ENCODE measurements at regions not wholly inside any gene's neighbourhood (a gene's known extent, or its start where the extent isn't known, plus 50 kb on each side); places are given as distances from the start of the nearest gene placed in this dataset.

DNA sequence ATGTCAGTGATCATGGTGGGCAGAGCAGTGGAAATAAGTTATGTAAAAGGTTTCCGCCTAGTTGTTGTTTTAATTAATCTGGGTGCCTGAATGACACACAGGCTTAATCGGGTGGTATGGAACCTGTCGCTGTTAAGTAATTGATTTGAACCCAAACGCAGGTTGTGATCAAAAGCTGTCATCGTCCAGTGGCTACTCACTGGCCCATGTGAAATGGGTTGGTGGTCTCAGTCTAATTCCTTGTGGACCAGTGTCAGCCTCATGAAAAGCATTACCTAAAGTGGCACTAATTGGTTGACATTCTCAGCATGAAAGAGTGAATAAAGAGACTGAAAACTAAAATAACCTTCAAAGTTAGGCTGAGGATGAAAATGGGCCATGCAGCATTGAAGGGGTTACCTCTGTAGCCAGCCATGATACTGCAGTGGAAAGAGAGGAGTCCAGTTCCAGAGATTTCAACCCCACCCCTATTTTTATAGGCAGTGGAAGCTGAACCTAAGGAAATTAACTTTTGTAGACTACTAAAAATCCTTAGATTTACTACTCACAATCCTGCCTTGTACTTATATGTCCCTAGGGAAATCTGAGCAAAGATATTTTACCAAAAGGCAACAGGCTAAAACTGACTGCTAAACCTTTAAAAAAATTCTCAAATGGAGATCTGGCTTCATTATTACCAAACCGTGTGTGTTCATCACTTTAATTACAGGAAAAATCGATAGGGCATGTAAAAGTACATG is 251.7 kb upstream of the TENM3 start:
- H3K27ac ChIP-seq (ENCODE audit: low read depth, low read length), result no peak overlapping the region
- H3K4me1 ChIP-seq (ENCODE audit: control insufficient read depth, insufficient read depth, low read length), result no peaks in the 10 kb centered on the region
- H3K27me3 ChIP-seq (ENCODE audit: control insufficient read depth, insufficient read depth, low read length), result no peaks in the 10 kb centered on the region
- no peak overlapping the region for H3K4me3 ChIP-seq (ENCODE audit: low read depth, low read length)
- no peaks in the 10 kb centered on the region for H3K9me3 ChIP-seq (ENCODE audit: control insufficient read depth, insufficient read depth, low read length)
- H3K9ac ChIP-seq (ENCODE audit: low read depth, low read length), result no peak overlapping the region
- no peaks in the 10 kb centered on the region for H3K36me3 ChIP-seq (ENCODE audit: control insufficient read depth, insufficient read depth, low read length)

DNA sequence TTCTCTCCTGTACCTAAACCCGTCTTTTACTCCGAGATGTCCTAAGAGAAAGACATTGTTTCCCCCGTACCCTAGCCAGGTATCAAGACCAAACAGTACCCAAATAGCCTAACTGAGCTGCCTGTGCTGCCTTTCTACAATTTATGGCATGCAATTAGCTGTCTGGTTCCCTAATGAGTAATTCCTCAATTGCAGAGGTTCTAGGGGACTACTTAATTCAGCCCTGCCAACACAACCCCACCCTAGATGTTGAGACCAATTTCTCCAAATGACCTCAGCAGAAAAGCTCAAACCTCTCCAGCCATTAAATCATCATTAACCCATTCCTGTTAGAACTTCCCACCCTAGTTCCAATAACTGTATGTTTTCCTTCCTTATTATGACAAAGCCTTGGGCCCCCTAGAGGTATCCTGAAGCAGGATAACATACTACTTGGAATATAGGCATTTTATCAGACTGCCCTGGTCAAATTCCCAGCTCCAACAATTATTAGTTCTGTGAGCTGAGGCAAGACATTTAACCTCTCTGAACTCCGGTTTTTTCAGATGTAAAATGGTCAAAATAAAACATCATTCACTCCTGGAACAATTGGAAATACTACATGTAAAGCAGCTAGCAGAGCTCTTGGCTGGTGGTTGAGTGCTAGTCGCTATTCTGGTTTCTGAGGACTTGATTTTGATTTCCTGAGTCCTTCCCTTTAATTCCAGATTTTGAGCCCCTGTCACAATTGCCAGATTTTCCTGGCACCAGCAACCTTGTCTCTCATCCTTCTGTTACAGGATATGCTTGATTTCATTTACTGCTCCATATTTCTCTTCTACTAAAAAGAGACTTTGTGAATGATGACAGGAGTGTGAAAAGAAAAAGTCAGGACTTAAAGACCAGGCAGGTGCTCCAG is 244.6 kb upstream of the TENM3 start:
- Histone ChIP-seq H3K4me3 (ENCODE audit: low read depth, low read length) (no peak overlapping the region), H3K27ac (ENCODE audit: low read depth, low read length) (no peak overlapping the region), H3K4me1 (ENCODE audit: control insufficient read depth, insufficient read depth, low read length) (no peaks in the 10 kb centered on the region), H3K9ac (ENCODE audit: low read depth, low read length) (no peak overlapping the region), H3K36me3 (ENCODE audit: control insufficient read depth, insufficient read depth, low read length) (no peaks in the 10 kb centered on the region), H3K9me3 (ENCODE audit: control insufficient read depth, insufficient read depth, low read length) (no peaks in the 10 kb centered on the region), H3K27me3 (ENCODE audit: control insufficient read depth, insufficient read depth, low read length) (no peaks in the 10 kb centered on the region)

DNA sequence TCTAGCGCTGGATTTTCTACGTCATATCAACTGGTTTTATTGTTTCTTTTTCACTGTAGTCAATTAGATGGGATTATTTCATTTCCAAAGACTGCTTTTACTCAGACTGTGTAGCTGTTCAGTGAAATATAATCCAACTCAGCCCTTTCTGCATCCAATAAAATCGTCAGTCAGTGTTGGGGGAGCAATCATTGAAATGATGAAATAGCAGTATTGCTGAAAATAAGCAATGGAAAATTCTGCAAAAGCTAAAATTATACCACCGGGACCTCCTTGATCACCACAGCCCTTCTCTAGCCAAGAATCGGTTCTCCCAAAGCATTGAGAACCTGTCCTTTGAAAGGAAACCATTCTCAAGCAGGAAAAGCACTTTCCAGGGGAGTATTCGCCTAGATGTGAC is 243.1 kb upstream of the TENM3 start:
- Histone ChIP-seq H3K4me1 (ENCODE audit: control insufficient read depth, insufficient read depth, low read length) (no peaks in the 10 kb centered on the region), H3K9ac (ENCODE audit: low read depth, low read length) (no peak overlapping the region), H3K4me3 (ENCODE audit: low read depth, low read length) (no peak overlapping the region), H3K27ac (ENCODE audit: low read depth, low read length) (no peak overlapping the region), H3K9me3 (ENCODE audit: control insufficient read depth, insufficient read depth, low read length) (no peaks in the 10 kb centered on the region), H3K27me3 (ENCODE audit: control insufficient read depth, insufficient read depth, low read length) (no peaks in the 10 kb centered on the region), H3K36me3 (ENCODE audit: control insufficient read depth, insufficient read depth, low read length) (no peaks in the 10 kb centered on the region)

DNA sequence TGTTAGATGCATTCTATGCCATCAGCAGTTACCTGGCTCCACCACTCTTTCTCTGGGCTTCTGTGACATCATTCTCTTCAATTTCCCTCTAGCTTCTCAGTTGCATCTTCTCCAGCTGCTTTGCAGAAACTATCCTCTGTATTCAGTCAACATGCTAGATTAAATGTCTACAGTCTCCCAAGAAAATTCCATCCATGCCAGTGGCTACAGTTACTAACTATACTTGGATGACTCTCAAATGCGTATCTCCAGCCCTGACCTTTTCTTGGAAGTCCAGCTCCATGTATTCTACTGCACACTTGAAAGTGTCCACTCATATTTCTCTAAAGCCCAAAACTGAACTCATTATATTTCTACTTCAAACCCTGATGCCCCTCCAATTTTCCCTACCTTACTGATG is 232.3 kb upstream of the TENM3 start:
- Histone ChIP-seq H3K27ac (ENCODE audit: low read depth, low read length) (no peak overlapping the region), H3K9me3 (ENCODE audit: control insufficient read depth, insufficient read depth, low read length) (no peaks in the 10 kb centered on the region), H3K4me1 (ENCODE audit: control insufficient read depth, insufficient read depth, low read length) (no peaks in the 10 kb centered on the region), H3K4me3 (ENCODE audit: low read depth, low read length) (no peak overlapping the region), H3K36me3 (ENCODE audit: control insufficient read depth, insufficient read depth, low read length) (no peaks in the 10 kb centered on the region), H3K9ac (ENCODE audit: low read depth, low read length) (no peak overlapping the region), H3K27me3 (ENCODE audit: control insufficient read depth, insufficient read depth, low read length) (no peaks in the 10 kb centered on the region)

GRCh38 chr4:182014164-182014563 is 229.0 kb upstream of the TENM3 start:
- no peaks in the 10 kb centered on the region for H3K4me1 ChIP-seq (ENCODE audit: control insufficient read depth, insufficient read depth, low read length)
- H3K9ac ChIP-seq (ENCODE audit: low read depth, low read length), result no peak overlapping the region
- H3K9me3 ChIP-seq (ENCODE audit: control insufficient read depth, insufficient read depth, low read length), result no peaks in the 10 kb centered on the region
- no peaks in the 10 kb centered on the region for H3K36me3 ChIP-seq (ENCODE audit: control insufficient read depth, insufficient read depth, low read length)
- no peak overlapping the region for H3K4me3 ChIP-seq (ENCODE audit: low read depth, low read length)
- H3K27me3 ChIP-seq (ENCODE audit: control insufficient read depth, insufficient read depth, low read length), result no peaks in the 10 kb centered on the region
- no peak overlapping the region for H3K27ac ChIP-seq (ENCODE audit: low read depth, low read length)

DNA sequence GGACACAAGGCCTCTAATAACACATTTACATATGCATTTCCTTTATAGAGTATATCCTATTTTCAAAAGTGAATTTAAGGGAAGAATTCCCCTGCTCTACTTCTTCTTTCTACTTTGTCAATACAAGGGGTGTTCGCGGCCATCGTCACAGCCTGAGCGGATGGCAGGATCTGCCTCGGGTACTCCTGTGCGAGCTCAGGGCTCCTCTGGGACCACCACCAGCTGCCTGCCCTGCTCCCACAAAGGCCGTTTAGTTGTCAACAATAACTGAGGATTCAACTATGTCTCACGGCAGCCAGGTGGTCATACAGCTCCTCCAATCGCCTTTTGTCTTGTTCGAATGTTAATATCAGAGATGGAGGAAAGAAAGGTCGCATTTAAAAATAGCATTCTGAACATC is 228.2 kb upstream of the TENM3 start:
- Histone ChIP-seq H3K9ac (ENCODE audit: low read depth, low read length) (no peak overlapping the region), H3K36me3 (ENCODE audit: control insufficient read depth, insufficient read depth, low read length) (no peaks in the 10 kb centered on the region), H3K9me3 (ENCODE audit: control insufficient read depth, insufficient read depth, low read length) (no peaks in the 10 kb centered on the region), H3K4me1 (ENCODE audit: control insufficient read depth, insufficient read depth, low read length) (no peaks in the 10 kb centered on the region), H3K27ac (ENCODE audit: low read depth, low read length) (no peak overlapping the region), H3K27me3 (ENCODE audit: control insufficient read depth, insufficient read depth, low read length) (no peaks in the 10 kb centered on the region), H3K4me3 (ENCODE audit: low read depth, low read length) (no peak overlapping the region)

DNA sequence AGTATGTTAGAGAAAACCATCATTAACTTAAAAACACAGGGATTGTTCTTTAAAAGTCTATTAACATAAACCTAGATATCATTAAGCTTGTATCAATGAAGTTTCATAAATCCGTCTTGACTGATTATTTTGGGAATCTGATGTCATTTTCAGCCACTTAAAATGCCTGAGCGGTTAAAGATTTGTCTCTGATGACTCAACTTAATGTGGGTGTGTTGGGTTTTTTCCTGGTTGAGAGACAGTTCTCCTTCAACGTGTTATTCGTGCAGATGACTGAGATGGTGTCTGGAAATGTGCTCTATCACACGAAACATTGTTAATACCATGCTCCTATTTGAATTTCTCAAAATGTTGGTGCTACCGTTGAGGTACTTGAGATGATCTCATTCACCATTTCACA is 227.3 kb upstream of the TENM3 start:
- Histone ChIP-seq H3K9me3 (ENCODE audit: control insufficient read depth, insufficient read depth, low read length) (no peaks in the 10 kb centered on the region), H3K27me3 (ENCODE audit: control insufficient read depth, insufficient read depth, low read length) (no peaks in the 10 kb centered on the region), H3K9ac (ENCODE audit: low read depth, low read length) (no peak overlapping the region), H3K27ac (ENCODE audit: low read depth, low read length) (no peak overlapping the region), H3K36me3 (ENCODE audit: control insufficient read depth, insufficient read depth, low read length) (no peaks in the 10 kb centered on the region), H3K4me1 (ENCODE audit: control insufficient read depth, insufficient read depth, low read length) (no peaks in the 10 kb centered on the region), H3K4me3 (ENCODE audit: low read depth, low read length) (no peak overlapping the region)

DNA sequence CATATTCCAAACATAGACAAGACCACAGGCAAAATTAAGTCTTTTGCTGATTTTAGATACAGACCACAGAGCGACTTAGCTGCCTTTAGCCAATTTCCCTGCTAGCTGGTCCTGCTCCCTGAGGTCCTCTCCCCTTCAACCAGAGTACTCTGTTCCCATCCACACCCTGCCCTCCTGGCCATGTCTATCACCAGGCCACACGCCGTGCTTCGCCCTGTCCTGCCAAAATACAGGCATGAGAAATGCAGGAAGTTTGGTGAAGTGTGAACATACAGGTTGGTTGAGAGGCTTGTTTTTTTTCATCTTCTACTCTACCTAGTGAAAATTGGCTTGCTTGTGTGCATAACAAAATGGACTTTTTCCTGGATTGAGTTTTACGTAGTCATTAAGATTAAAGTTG is 226.2 kb upstream of the TENM3 start:
- Histone ChIP-seq H3K27ac (ENCODE audit: low read depth, low read length) (no peak overlapping the region), H3K4me1 (ENCODE audit: control insufficient read depth, insufficient read depth, low read length) (no peaks in the 10 kb centered on the region), H3K9ac (ENCODE audit: low read depth, low read length) (no peak overlapping the region)

DNA sequence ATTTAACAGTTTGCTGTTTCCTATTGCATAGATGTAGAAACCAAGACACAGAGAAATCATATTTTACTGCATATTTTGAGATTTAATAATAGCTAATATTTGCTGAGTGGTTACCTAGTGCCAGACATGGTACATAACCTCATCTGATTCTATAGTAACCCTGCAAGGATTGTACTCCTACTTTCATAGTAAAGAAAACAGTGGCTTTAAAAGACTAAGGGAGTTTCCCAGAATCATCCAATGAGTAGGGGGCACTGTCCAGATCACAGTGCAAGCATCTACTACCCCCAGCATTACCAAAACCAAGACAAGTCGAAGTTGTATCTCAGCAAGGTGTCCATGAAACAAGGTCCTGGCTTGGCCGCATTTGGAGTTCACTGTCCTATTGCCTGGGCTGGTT is 224.5 kb upstream of the TENM3 start:
- no peak overlapping the region for H3K9ac ChIP-seq (ENCODE audit: low read depth, low read length)
- no peaks in the 10 kb centered on the region for H3K27me3 ChIP-seq (ENCODE audit: control insufficient read depth, insufficient read depth, low read length)
- no peak overlapping the region for H3K4me3 ChIP-seq (ENCODE audit: low read depth, low read length)
- H3K4me1 ChIP-seq (ENCODE audit: control insufficient read depth, insufficient read depth, low read length), result peaks cover 8% of the 10 kb centered on the region; the same call in 1 of the 2 replicates
- H3K9me3 ChIP-seq (ENCODE audit: control insufficient read depth, insufficient read depth, low read length), result no peaks in the 10 kb centered on the region
- H3K36me3 ChIP-seq (ENCODE audit: control insufficient read depth, insufficient read depth, low read length), result no peaks in the 10 kb centered on the region
- H3K27ac ChIP-seq (ENCODE audit: low read depth, low read length), result no peak overlapping the region

More for the DNA sequence above, 226.2 kb upstream of the TENM3 start:
- no peaks in the 10 kb centered on the region for H3K36me3 ChIP-seq (ENCODE audit: control insufficient read depth, insufficient read depth, low read length)
- no peaks in the 10 kb centered on the region for H3K27me3 ChIP-seq (ENCODE audit: control insufficient read depth, insufficient read depth, low read length)
- H3K4me3 ChIP-seq (ENCODE audit: low read depth, low read length), result no peak overlapping the region
- no peaks in the 10 kb centered on the region for H3K9me3 ChIP-seq (ENCODE audit: control insufficient read depth, insufficient read depth, low read length)

DNA sequence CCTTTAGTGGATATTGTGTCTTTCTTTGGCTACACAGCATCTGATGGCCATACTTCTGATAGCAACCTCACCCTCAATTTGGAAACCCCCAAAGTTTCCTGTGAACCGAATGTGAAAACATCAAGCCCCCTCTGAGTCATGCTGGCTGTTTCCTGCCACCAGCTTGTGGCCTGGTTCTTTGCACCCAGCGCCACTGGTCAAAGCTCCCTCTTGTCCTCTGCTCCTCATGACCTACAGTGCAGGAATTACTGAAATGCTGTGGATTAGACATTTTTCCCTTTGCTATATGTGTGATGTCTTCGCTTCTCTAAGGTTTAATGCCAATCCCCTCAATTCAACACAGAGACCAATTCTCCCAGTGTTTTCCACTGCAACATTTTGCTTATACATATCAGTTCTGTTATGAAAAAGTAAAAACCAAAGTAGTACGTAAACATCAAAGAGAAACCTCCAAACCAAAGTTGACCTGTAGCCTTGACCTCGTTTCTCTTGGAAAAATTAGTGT is 224.0 kb upstream of the TENM3 start:
- no peaks in the 10 kb centered on the region for H3K27me3 ChIP-seq (ENCODE audit: control insufficient read depth, insufficient read depth, low read length)
- H3K36me3 ChIP-seq (ENCODE audit: control insufficient read depth, insufficient read depth, low read length), result no peaks in the 10 kb centered on the region
- peaks cover 8% of the 10 kb centered on the region; the same call in 1 of the 2 replicates for H3K4me1 ChIP-seq (ENCODE audit: control insufficient read depth, insufficient read depth, low read length)
- no peak overlapping the region for H3K4me3 ChIP-seq (ENCODE audit: low read depth, low read length)
- no peak overlapping the region for H3K27ac ChIP-seq (ENCODE audit: low read depth, low read length)
- H3K9ac ChIP-seq (ENCODE audit: low read depth, low read length), result no peak overlapping the region
- no peaks in the 10 kb centered on the region for H3K9me3 ChIP-seq (ENCODE audit: control insufficient read depth, insufficient read depth, low read length)

GRCh38 chr4:182022909-182023308 is 220.3 kb upstream of the TENM3 start:
- Histone ChIP-seq H3K9ac (ENCODE audit: low read depth, low read length) (no peak overlapping the region), H3K27ac (ENCODE audit: low read depth, low read length) (no peak overlapping the region), H3K4me3 (ENCODE audit: low read depth, low read length) (no peak overlapping the region), H3K36me3 (ENCODE audit: control insufficient read depth, insufficient read depth, low read length) (no peaks in the 10 kb centered on the region), H3K9me3 (ENCODE audit: control insufficient read depth, insufficient read depth, low read length) (peaks cover 10% of the 10 kb centered on the region; the same call in 1 of the 2 replicates), H3K27me3 (ENCODE audit: control insufficient read depth, insufficient read depth, low read length) (no peaks in the 10 kb centered on the region), H3K4me1 (ENCODE audit: control insufficient read depth, insufficient read depth, low read length) (peaks cover 8% of the 10 kb centered on the region; the same call in 1 of the 2 replicates)
